Esophagus (tissue), 2 donors: ENCODE measurements at regions not wholly inside any gene's neighbourhood (a gene's known extent, or its start where the extent isn't known, plus 50 kb on each side); places are given as distances from the start of the nearest gene placed in this dataset.
"Not testable (repeated sequence)": the region's sequence is repeated elsewhere in the genome, so short reads cannot be mapped to it uniquely, and the experiment has no call there.

Experiments
- H3K27ac ChIP-seq, 2 donors: one replicate each; pipeline ENCODE4 v1.5.1; 2013; ENCODE audit warnings: low read depth in 2 of 2, mild to moderate bottlenecking in 2 of 2, inconsistent platforms in 1 of 2, low read length in 1 of 2, moderate library complexity in 1 of 2
- H3K27me3 ChIP-seq, 2 donors: one replicate each; pipeline ENCODE4 v1.6.1; 2013; ENCODE audit warnings: low read length in 2 of 2, control low read depth in 1 of 2, mild to moderate bottlenecking in 1 of 2; ENCODE audit not compliant: insufficient read depth in 2 of 2, control insufficient read depth in 1 of 2
- H3K36me3 ChIP-seq, 2 donors: one replicate each; pipeline ENCODE4 v1.6.1; 2013; ENCODE audit warnings: low read length in 1 of 2; ENCODE audit not compliant: control insufficient read depth in 2 of 2, insufficient read depth in 2 of 2
- H3K4me1 ChIP-seq, 2 donors: one replicate each; pipeline ENCODE4 v1.6.1; 2013; ENCODE audit warnings: low read length in 1 of 2; ENCODE audit not compliant: control insufficient read depth in 2 of 2, insufficient read depth in 2 of 2
- H3K4me3 ChIP-seq, 2 donors: one replicate each; pipeline ENCODE4 v1.5.1; 2013; ENCODE audit warnings: low read length in 2 of 2, mild to moderate bottlenecking in 2 of 2, low read depth in 1 of 2, moderate library complexity in 1 of 2
- H3K9me3 ChIP-seq, 2 donors: one replicate each; pipeline ENCODE4 v1.6.1; 2013; ENCODE audit warnings: mild to moderate bottlenecking in 2 of 2, low read depth in 1 of 2, low read length in 1 of 2, moderate library complexity in 1 of 2; ENCODE audit not compliant: control insufficient read depth in 2 of 2, insufficient read depth in 1 of 2
- WGBS, 2 donors: extraction: QIAGEN DNeasy Blood & Tissue Kit; methylation state at CpG; one replicate each; pipeline ENCODE4 v1.1.7; 2013; 5-methylcytosine and 5-hydroxymethylcytosine counted together
- donor health status: healthy with polysubstance abuse.
- donor health status: Bipolar disorder and iron deficiency.

GRCh38 chr3:95218484-95218883 is 1155.6 kb downstream of the NSUN3 start:
- WGBS, 2 donors: 16 to 37% methylated on average over 1 of the region's 1 CpG
- Histone ChIP-seq H3K4me1 (no peaks in the 10 kb centered on the region), H3K27ac (no peak overlapping the region), H3K4me3 (no peak overlapping the region), H3K9me3 (no peaks in the 10 kb centered on the region), H3K36me3 (no peaks in the 10 kb centered on the region), H3K27me3 (no peaks in the 10 kb centered on the region)

- no peak overlapping the region for H3K27ac ChIP-seq
- no peak overlapping the region for H3K4me3 ChIP-seq
- peaks cover 2 to 3% of the 10 kb centered on the region in 2 donors for H3K9me3 ChIP-seq
- WGBS, 2 donors: 70 to 87% methylated on average over 5 of the region's 5 CpGs
- H3K4me1 ChIP-seq: no peaks in the 10 kb centered on the region
- no peaks in the 10 kb centered on the region for H3K27me3 ChIP-seq
- no peaks in the 10 kb centered on the region for H3K36me3 ChIP-seq
Observed at GRCh38 chr3:95226437-95226836, 1163.6 kb downstream of the NSUN3 start.

GRCh38 chr3:95227092-95227491 is 1164.2 kb downstream of the NSUN3 start:
- no peaks in the 10 kb centered on the region for H3K27me3 ChIP-seq
- H3K27ac ChIP-seq: no peak overlapping the region
- no peaks in the 10 kb centered on the region for H3K36me3 ChIP-seq
- no peak overlapping the region for H3K4me3 ChIP-seq
- WGBS, 2 donors: 75 to 83% methylated on average over 4 of the region's 4 CpGs
- H3K9me3 ChIP-seq: peaks cover 2 to 3% of the 10 kb centered on the region in 2 donors
- H3K4me1 ChIP-seq: no peaks in the 10 kb centered on the region

- Histone ChIP-seq H3K36me3 (no peaks in the 10 kb centered on the region), H3K4me3 (no peak overlapping the region), H3K27me3 (no peaks in the 10 kb centered on the region), H3K4me1 (no peaks in the 10 kb centered on the region), H3K27ac (no peak overlapping the region), H3K9me3 (peaks cover 2 to 3% of the 10 kb centered on the region in 2 donors)
- 86 to 90% methylated on average over 7 of the region's 7 CpGs for WGBS, 2 donors
Observed at GRCh38 chr3:95228416-95228815, 1165.6 kb downstream of the NSUN3 start.

GRCh38 chr3:95235916-95236315 is 1173.1 kb downstream of the NSUN3 start:
- no peak overlapping the region for H3K27ac ChIP-seq

GRCh38 chr3:95237783-95238182 is 1174.9 kb downstream of the NSUN3 start:
- Histone ChIP-seq H3K9me3 (peaks cover 3% of the 10 kb centered on the region in 2 donors), H3K27me3 (no peaks in the 10 kb centered on the region), H3K4me3 (no peak overlapping the region), H3K36me3 (no peaks in the 10 kb centered on the region), H3K4me1 (no peaks in the 10 kb centered on the region), H3K27ac (no peak overlapping the region)
- 38 to 47% methylated on average over 2 of the region's 2 CpGs for WGBS, 2 donors

More at GRCh38 chr3:95235916-95236315, 1173.1 kb downstream of the NSUN3 start:
- Histone ChIP-seq H3K4me1 (no peaks in the 10 kb centered on the region), H3K9me3 (peaks cover 3% of the 10 kb centered on the region in 2 donors), H3K27me3 (no peaks in the 10 kb centered on the region), H3K36me3 (no peaks in the 10 kb centered on the region), H3K4me3 (no peak overlapping the region)

GRCh38 chr3:95240395-95240794 is 1177.5 kb downstream of the NSUN3 start:
- no peaks in the 10 kb centered on the region for H3K4me1 ChIP-seq
- 59 to 64% methylated on average over 2 of the region's 2 CpGs for WGBS, 2 donors
- peaks cover 3% of the 10 kb centered on the region in 2 donors for H3K9me3 ChIP-seq
- H3K27ac ChIP-seq: no peak overlapping the region
- no peak overlapping the region for H3K4me3 ChIP-seq
- no peaks in the 10 kb centered on the region for H3K27me3 ChIP-seq
- H3K36me3 ChIP-seq: no peaks in the 10 kb centered on the region

- not testable (repeated sequence) for H3K9me3 ChIP-seq, H3K4me1 ChIP-seq, H3K36me3 ChIP-seq, H3K4me3 ChIP-seq, H3K27ac ChIP-seq, H3K27me3 ChIP-seq
- WGBS, 2 donors: 86 to 90% methylated on average over 9 of the region's 9 CpGs
Observed at GRCh38 chr3:95241256-95241655, 1178.4 kb downstream of the NSUN3 start.

GRCh38 chr3:95246413-95246812 is 1183.6 kb downstream of the NSUN3 start:
- Histone ChIP-seq H3K27ac (no peak overlapping the region), H3K9me3 (no peaks in the 10 kb centered on the region), H3K27me3 (no peaks in the 10 kb centered on the region), H3K36me3 (no peaks in the 10 kb centered on the region), H3K4me1 (no peaks in the 10 kb centered on the region), H3K4me3 (no peak overlapping the region)
- 76 to 81% methylated on average over 5 of the region's 5 CpGs for WGBS, 2 donors

- no peaks in the 10 kb centered on the region for H3K27me3 ChIP-seq
- H3K36me3 ChIP-seq: no peaks in the 10 kb centered on the region
- H3K9me3 ChIP-seq: no peaks in the 10 kb centered on the region
- no peak overlapping the region for H3K4me3 ChIP-seq
- H3K27ac ChIP-seq: no peak overlapping the region
- H3K4me1 ChIP-seq: no peaks in the 10 kb centered on the region
Observed at GRCh38 chr3:95254061-95254460, 1191.2 kb downstream of the NSUN3 start.
